ENCODE measurements at regions not wholly inside any gene's neighbourhood (a gene's known extent, or its start where the extent isn't known, plus 50 kb on each side); places are given as distances from the start of the nearest gene placed in this dataset.
"Not testable (repeated sequence)": the region's sequence is repeated elsewhere in the genome, so short reads cannot be mapped to it uniquely, and the experiment has no call there.

- DNase-seq (ENCODE audit: low read depth), result no peak
- no peak overlapping the region for H3K4me3 ChIP-seq (ENCODE audit: low read length)
- no peak for TF ChIP-seq CTCF (conservative IDR thresholded peaks at IDR 0.05; ENCODE audit: low read length)
Observed at GRCh38 chrX:143363419-143363818, 153.9 kb downstream of the SPANXN3 start.

DNA sequence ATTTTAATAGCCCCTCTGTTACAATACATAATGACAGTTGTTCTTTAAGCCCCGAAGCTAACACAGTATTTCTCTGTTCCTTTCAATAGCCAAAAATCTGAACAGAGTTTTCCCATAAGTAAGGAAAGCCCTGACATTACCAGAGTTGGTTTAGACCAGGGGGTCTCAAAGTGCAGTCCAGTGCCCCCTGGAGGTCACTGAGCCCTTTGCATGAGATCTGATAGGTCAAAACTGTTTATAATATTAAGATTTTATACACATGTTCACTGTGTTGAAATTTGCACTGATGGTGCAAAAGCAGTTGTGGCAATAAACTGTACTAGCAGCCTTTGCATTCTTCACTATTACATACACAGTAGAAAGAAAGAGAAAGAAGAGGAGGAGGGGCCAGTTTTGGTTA lies 177.1 kb downstream of the SPANXN3 start:
- TF ChIP-seq CTCF (conservative IDR thresholded peaks at IDR 0.05; ENCODE audit: low read length), result no peak
- H3K4me3 ChIP-seq (ENCODE audit: low read length), result no peak overlapping the region
- no peak for DNase-seq (ENCODE audit: low read depth)

- DNase-seq (ENCODE audit: low read depth), result no peak
- no peak overlapping the region for H3K4me3 ChIP-seq (ENCODE audit: low read length)
- TF ChIP-seq CTCF (conservative IDR thresholded peaks at IDR 0.05; ENCODE audit: low read length), result no peak
Observed at GRCh38 chrX:143336261-143336660, 181.0 kb downstream of the SPANXN3 start.

GRCh38 chrX:143319526-143319925 lies 197.7 kb downstream of the SPANXN3 start:
- TF ChIP-seq CTCF (conservative IDR thresholded peaks at IDR 0.05; ENCODE audit: low read length), result no peak
- no peak for DNase-seq (ENCODE audit: low read depth)
- H3K4me3 ChIP-seq (ENCODE audit: low read length), result no peak overlapping the region

DNA sequence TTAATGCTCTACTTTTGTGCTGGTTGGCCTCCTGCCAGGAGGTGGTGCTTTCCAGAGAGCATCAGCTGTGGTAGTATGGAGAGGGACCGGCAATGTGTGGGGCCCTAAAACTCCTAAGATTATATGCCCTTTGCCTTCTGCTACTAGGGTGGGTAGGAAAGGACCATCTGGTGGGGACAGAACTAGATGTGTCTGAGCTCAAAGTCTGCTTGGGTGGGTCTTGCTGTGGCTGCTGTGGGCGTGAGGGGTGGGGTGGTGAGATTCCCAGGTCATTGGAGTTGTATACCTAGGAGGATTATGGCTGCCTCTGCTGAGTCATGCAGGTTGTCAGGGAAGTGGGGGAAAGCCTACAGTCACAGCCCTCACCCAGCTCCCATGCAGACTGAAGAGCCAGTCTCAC lies 198.4 kb downstream of the SPANXN3 start:
- H3K4me3 ChIP-seq (ENCODE audit: low read length); DNase-seq (ENCODE audit: low read depth): not testable (repeated sequence)

DNA sequence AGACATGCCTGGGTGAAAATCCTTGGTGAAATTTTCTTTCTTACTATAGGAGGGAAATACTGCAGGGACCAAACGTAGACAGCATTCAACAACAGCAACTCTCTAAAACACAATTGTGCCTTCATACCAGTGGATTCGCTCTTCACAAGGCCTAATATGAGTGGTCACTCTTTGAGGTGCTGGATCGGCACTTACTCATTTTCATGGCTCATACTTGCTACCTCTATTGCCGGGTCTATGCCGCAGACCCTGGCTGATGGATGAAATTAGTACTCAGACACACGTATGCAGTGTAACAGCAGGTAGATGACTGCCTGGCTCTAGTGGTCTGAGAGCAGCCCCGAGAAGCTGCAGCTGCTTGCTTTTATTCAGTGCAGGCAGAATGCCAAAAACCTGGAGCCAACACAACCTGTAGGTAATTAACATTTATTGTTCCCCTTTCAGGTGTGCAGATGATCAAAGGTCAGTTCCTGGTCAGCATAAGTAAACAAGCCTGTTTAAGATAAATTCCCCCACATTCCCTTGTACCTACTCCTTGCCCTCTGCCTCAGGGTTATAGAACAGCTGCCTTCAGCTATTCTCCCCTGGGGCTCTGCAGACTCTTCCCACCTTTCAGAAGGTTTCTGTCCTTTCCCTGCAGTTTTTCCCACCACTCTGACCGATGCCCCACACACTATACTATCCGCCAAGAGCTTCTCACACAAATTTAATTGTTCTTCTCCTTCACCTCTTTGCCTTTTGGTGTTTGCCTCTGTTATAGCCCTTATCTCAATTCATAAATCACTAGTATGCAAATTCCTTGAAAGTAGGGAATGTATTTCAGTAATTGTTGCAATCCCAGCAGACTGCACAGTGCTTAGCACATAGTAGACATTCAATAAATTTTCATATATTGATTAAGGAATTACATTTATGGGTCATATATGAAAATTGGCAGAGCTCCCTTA lies 210.0 kb downstream of the SPANXN3 start:
- DNase-seq (ENCODE audit: low read depth), result no peak
- no peak for TF ChIP-seq CTCF (conservative IDR thresholded peaks at IDR 0.05; ENCODE audit: low read length)
- H3K4me3 ChIP-seq (ENCODE audit: low read length), result no peak overlapping the region

DNA sequence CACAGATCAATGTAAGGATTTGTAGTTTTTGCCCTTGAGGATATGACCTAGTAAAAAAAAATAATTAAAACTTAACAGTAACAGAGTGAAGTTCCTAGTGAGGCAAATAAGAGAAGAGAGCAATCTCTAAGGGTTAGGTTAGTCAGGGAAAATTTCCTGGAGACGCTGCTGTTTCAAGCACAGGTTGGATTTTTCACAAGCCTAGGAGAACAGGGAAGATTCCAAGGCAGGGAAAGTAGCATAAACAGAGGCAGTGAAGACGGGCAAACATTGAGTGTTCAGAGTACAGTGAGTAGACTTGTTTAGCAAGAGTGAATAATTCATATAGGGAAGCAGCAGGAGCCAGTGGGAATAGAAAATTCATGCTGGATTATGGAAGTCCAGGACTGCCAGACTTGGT lies 212.8 kb downstream of the SPANXN3 start:
- no peak for TF ChIP-seq CTCF (conservative IDR thresholded peaks at IDR 0.05; ENCODE audit: low read length)
- H3K4me3 ChIP-seq (ENCODE audit: low read length), result no peak overlapping the region
- no peak for DNase-seq (ENCODE audit: low read depth)
